CD14-positive monocyte (primary cell): ENCODE measurements at regions not wholly inside any gene's neighbourhood (a gene's known extent, or its start where the extent isn't known, plus 50 kb on each side); places are given as distances from the start of the nearest gene placed in this dataset.

Experiments
- DNase-seq, 3 donors: peaks; one replicate each; pipeline ENCODE4 v3.0.0-alpha.2; 2011 to 2022
- H2AFZ ChIP-seq: 2 replicates; pipeline ENCODE4 v1.6.0; 2012; ENCODE audit warnings: mild to moderate bottlenecking, low read depth, low read length, inconsistent platforms; ENCODE audit not compliant: insufficient read depth, poor library complexity, severe bottlenecking
- H3K27ac ChIP-seq, 2 donors: 1 replicate in 1 of 2; 2 replicates in 1 of 2; pipeline ENCODE4 v1.5.1; 2012 to 2013; ENCODE audit warnings: low read length in 2 of 2, control low read depth in 1 of 2, inconsistent platforms in 1 of 2, low read depth in 1 of 2, mild to moderate bottlenecking in 1 of 2
- H3K27me3 ChIP-seq, 2 donors: one replicate each; pipeline versions ENCODE4 v1.6.0 to v1.6.1; 2011 to 2013; ENCODE audit warnings: low read length in 2 of 2; ENCODE audit not compliant: control insufficient read depth in 2 of 2, insufficient read depth in 2 of 2
- H3K36me3 ChIP-seq, 2 donors: replicated peaks in 1 of 2; 1 replicate in 1 of 2; 2 replicates in 1 of 2; pipeline versions ENCODE4 v1.5.1 to v1.6.1; 2012 to 2013; ENCODE audit warnings: low read length in 2 of 2, control low read depth in 1 of 2, inconsistent platforms in 1 of 2, mild to moderate bottlenecking in 1 of 2; ENCODE audit not compliant: insufficient read depth in 2 of 2, control insufficient read depth in 1 of 2
- H3K4me1 ChIP-seq, 2 donors: 1 replicate in 1 of 2; 2 replicates in 1 of 2; pipeline versions ENCODE4 v1.5.1 to v1.6.1; 2012 to 2013; ENCODE audit warnings: low read length in 2 of 2, control low read depth in 1 of 2, inconsistent platforms in 1 of 2, mild to moderate bottlenecking in 1 of 2, moderate library complexity in 1 of 2; ENCODE audit not compliant: insufficient read depth in 2 of 2, control insufficient read depth in 1 of 2
- H3K4me2 ChIP-seq: replicated peaks from 2 replicates; pipeline ENCODE3; 2012; ENCODE audit warnings: low read length, moderate library complexity, mild to moderate bottlenecking; ENCODE audit not compliant: poor library complexity, severe bottlenecking; ENCODE audit errors: extremely low read depth
- H3K4me3 ChIP-seq, 3 experiments: fragments of 200-600 bp in 1 of 3; sonication (generic) in 1 of 3; replicated peaks in 1 of 3; 1 replicate in 2 of 3; 2 replicates in 1 of 3; pipeline ENCODE4 v1.5.1; 2011 to 2013; ENCODE audit warnings: low read length in 3 of 3, mild to moderate bottlenecking in 3 of 3, control low read depth in 2 of 3, low read depth in 2 of 3, inconsistent platforms in 1 of 3, moderate library complexity in 1 of 3
- H3K79me2 ChIP-seq: 2 replicates; pipeline ENCODE4 v1.6.0; 2012; ENCODE audit warnings: mild to moderate bottlenecking, control low read depth, inconsistent platforms, low read length, moderate library complexity; ENCODE audit not compliant: insufficient read depth
- H3K9ac ChIP-seq: 2 replicates; pipeline ENCODE4 v1.6.0; 2017; ENCODE audit warnings: low read length, mild to moderate bottlenecking; ENCODE audit not compliant: insufficient read depth, poor library complexity, severe bottlenecking
- H3K9me3 ChIP-seq, 2 donors: replicated peaks in 1 of 2; 1 replicate in 1 of 2; 2 replicates in 1 of 2; pipeline versions ENCODE4 v1.5.1 to v1.6.1; 2012 to 2013; ENCODE audit warnings: low read length in 2 of 2, control low read depth in 1 of 2; ENCODE audit not compliant: control insufficient read depth in 1 of 2, insufficient read depth in 1 of 2
- H4K20me1 ChIP-seq: 2 replicates; pipeline ENCODE4 v1.6.0; 2012; ENCODE audit warnings: mild to moderate bottlenecking, low read length, control low read depth, moderate library complexity; ENCODE audit not compliant: insufficient read depth
- H3K27ac Mint-ChIP-seq, 7 donors: one replicate each; pipeline ENCODE4 v1.8.0; 2020; ENCODE audit warnings: mild to moderate bottlenecking in 7 of 7, mixed read lengths in 7 of 7, moderate library complexity in 6 of 7, inconsistent platforms in 2 of 7
- H3K27me3 Mint-ChIP-seq, 3 donors: one replicate each; pipeline ENCODE4 v1.8.0; 2021 to 2022; ENCODE audit warnings: low read depth in 3 of 3, mild to moderate bottlenecking in 3 of 3, mixed read lengths in 3 of 3, moderate library complexity in 3 of 3, inconsistent platforms in 1 of 3
- H3K36me3 Mint-ChIP-seq, 2 donors: one replicate each; pipeline ENCODE4 v1.8.0; 2020; ENCODE audit warnings: mixed read lengths in 2 of 2, inconsistent platforms in 1 of 2, mild to moderate bottlenecking in 1 of 2
- H3K4me1 Mint-ChIP-seq: one replicate; pipeline ENCODE4 v1.8.0; 2020; ENCODE audit warnings: mild to moderate bottlenecking, mixed read lengths
- H3K4me3 Mint-ChIP-seq, 2 donors: one replicate each; pipeline ENCODE4 v1.8.0; 2020; ENCODE audit warnings: mild to moderate bottlenecking in 2 of 2, mixed read lengths in 2 of 2, moderate library complexity in 1 of 2
- H3K9me3 Mint-ChIP-seq, 7 donors: one replicate each; pipeline ENCODE4 v1.8.0; 2020 to 2022; ENCODE audit warnings: mixed read lengths in 7 of 7, mild to moderate bottlenecking in 6 of 7, moderate library complexity in 6 of 7, inconsistent platforms in 2 of 7
- CTCF ChIP-seq: fragments of 200-600 bp; IDR thresholded peaks from one replicate; pipeline ENCODE4 v1.8.0; 2022; ENCODE audit warnings: antibody characterized with exemption, mild to moderate bottlenecking
- WGBS: methylation state at CpG from one replicate; pipeline ENCODE4 v1.1.5; 2013; ENCODE audit warnings: missing lambda C conversion rate; ENCODE audit not compliant: insufficient coverage; 5-methylcytosine and 5-hydroxymethylcytosine counted together
- intact Hi-C, 2 donors: fragments of 100-400 bp; cut with micrococcal nuclease; formaldehyde crosslinking; loops; one replicate each; pipeline versions ENCODE4 v1.15.0 to v1.15.1; 2023

- no peak for DNase-seq
- intact Hi-C loops = no loop called here
- no peak for TF ChIP-seq CTCF
- H3K36me3 ChIP-seq = no peaks in the 10 kb centered on the region
- H3K27me3 Mint-ChIP-seq = peaks cover 0 to 3% (median 0%) of the 10 kb centered on the region in 3 donors
- no peaks in the 10 kb centered on the region for H3K27me3 ChIP-seq
- WGBS = no CpG with 5 or more reads among the region's 1 CpG
- H3K27ac Mint-ChIP-seq = no peak overlapping the region
- no peak overlapping the region for H2AFZ ChIP-seq
- no peaks in the 10 kb centered on the region for H3K4me1 Mint-ChIP-seq
- H4K20me1 ChIP-seq = no peaks in the 10 kb centered on the region
- H3K4me3 Mint-ChIP-seq = no peak overlapping the region
- H3K79me2 ChIP-seq = no peaks in the 10 kb centered on the region
- no peak overlapping the region for H3K4me3 ChIP-seq
- no peak overlapping the region for H3K4me2 ChIP-seq
- no peak overlapping the region for H3K9ac ChIP-seq
- H3K4me1 ChIP-seq = no peaks in the 10 kb centered on the region
- peaks cover 0 to 21% (median 5%) of the 10 kb centered on the region in 7 donors for H3K9me3 Mint-ChIP-seq
- H3K36me3 Mint-ChIP-seq = no peaks in the 10 kb centered on the region
- peaks cover 5 to 11% of the 10 kb centered on the region in 2 donors for H3K9me3 ChIP-seq
- H3K27ac ChIP-seq = no peak overlapping the region
These were observed 733.7 kb upstream of the IGFBP3 start for GRCh38 chr7:46654546-46655443.

DNA sequence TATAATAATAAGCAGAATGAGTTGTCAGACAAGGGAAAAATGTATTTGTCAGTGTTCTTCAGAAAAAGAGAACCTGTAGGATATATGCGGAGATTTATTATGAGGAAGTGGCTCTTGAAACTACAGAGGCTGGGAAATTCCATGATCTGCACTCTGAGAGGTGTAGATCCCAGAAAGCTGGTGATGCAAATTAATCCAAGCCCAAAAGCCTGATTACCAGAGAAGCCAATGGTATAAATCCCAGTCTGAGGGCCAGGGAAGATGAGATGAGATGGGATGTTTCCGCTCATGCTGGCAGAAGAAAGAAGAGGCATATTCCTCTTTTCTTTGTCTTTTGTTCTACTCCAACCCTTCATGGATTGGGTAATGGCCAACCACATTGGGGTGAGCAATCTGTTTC, 732.8 kb upstream of the IGFBP3 start:
- Histone ChIP-seq H3K27ac (no peak overlapping the region), H4K20me1 (no peaks in the 10 kb centered on the region), H3K4me1 (no peaks in the 10 kb centered on the region), H3K9me3 (peaks cover 0 to 11% of the 10 kb centered on the region in 2 donors), H3K4me3 (no peak overlapping the region), H3K9ac (no peak overlapping the region), H3K27me3 (no peaks in the 10 kb centered on the region), H3K4me2 (no peak overlapping the region), H2AFZ (no peak overlapping the region), H3K79me2 (no peaks in the 10 kb centered on the region), H3K36me3 (no peaks in the 10 kb centered on the region)
- Mint-ChIP-seq H3K36me3 (no peaks in the 10 kb centered on the region), H3K27me3 (peaks cover 0 to 3% (median 0%) of the 10 kb centered on the region in 3 donors), H3K4me3 (no peak overlapping the region), H3K9me3 (peaks cover 2 to 20% (median 5%) of the 10 kb centered on the region in 7 donors), H3K4me1 (no peaks in the 10 kb centered on the region), H3K27ac (no peak overlapping the region)
- no peak for TF ChIP-seq CTCF
- WGBS = 29% methylated on average over 1 of the region's 2 CpGs
- no peak for DNase-seq
- intact Hi-C loops = no loop called here
